Thymus (tissue), 11 donors: ENCODE measurements at regions not wholly inside any gene's neighbourhood (a gene's known extent, or its start where the extent isn't known, plus 50 kb on each side); places are given as distances from the start of the nearest gene placed in this dataset.
"Not testable (repeated sequence)": the region's sequence is repeated elsewhere in the genome, so short reads cannot be mapped to it uniquely, and the experiment has no call there.

Experiments
- DNase-seq, 9 donors: peaks; one replicate each; pipeline ENCODE4 v3.0.0-alpha.2; 2013; ENCODE audit warnings: low spot score in 9 of 9, low read depth in 6 of 9, missing footprints in 1 of 9
- H3K27ac ChIP-seq, 2 donors: one replicate each; pipeline ENCODE4 v1.5.1; 2013; ENCODE audit warnings: control low read depth in 1 of 2, low read depth in 1 of 2, low read length in 1 of 2, mild to moderate bottlenecking in 1 of 2, moderate library complexity in 1 of 2
- H3K27me3 ChIP-seq, 2 donors: one replicate each; pipeline ENCODE4 v1.5.1; 2013; ENCODE audit warnings: low read length in 1 of 2; ENCODE audit not compliant: control insufficient read depth in 2 of 2, insufficient read depth in 1 of 2
- H3K36me3 ChIP-seq, 2 donors: one replicate each; pipeline ENCODE4 v1.5.1; 2013; ENCODE audit warnings: low read length in 1 of 2, mild to moderate bottlenecking in 1 of 2, moderate library complexity in 1 of 2; ENCODE audit not compliant: control insufficient read depth in 2 of 2, insufficient read depth in 2 of 2
- H3K4me1 ChIP-seq, 2 donors: one replicate each; pipeline ENCODE4 v1.5.1; 2013; ENCODE audit warnings: low read length in 2 of 2; ENCODE audit not compliant: control insufficient read depth in 2 of 2, insufficient read depth in 2 of 2
- H3K4me3 ChIP-seq, 2 donors: one replicate each; pipeline ENCODE4 v1.5.1; 2013; ENCODE audit warnings: low read length in 2 of 2, control low read depth in 1 of 2, mild to moderate bottlenecking in 1 of 2
- H3K9me3 ChIP-seq, 2 donors: one replicate each; pipeline ENCODE4 v1.5.1; 2013; ENCODE audit warnings: low read length in 1 of 2, mild to moderate bottlenecking in 1 of 2; ENCODE audit not compliant: control insufficient read depth in 2 of 2, insufficient read depth in 1 of 2
- WGBS: extraction: QIAGEN DNeasy Blood & Tissue Kit; methylation state at CpG from one replicate; pipeline ENCODE4 v1.1.7; 2013; 5-methylcytosine and 5-hydroxymethylcytosine counted together
- donor health status: healthy.

DNA sequence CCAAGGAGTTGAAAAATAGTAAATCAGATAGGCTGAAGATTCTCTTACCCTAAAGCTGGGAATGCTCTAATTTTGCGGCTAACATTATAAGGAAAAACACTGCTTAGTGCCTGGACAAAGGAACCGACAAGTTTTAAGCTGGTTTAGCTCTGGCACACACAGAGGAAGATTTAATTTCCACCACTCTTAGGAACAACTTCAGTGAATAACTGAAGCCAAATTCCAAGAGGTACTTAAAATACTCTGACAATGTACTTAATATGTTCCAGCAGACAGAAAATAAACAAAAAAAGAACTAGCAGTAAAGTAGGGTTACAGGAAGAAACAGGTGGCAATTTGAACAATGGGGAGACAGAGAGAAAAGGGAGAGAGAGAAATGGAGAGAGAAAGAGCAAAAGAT, 340.8 kb upstream of the NDST4 start:
- Histone ChIP-seq H3K9me3 (no peaks in the 10 kb centered on the region), H3K4me1 (no peaks in the 10 kb centered on the region), H3K36me3 (no peaks in the 10 kb centered on the region), H3K4me3 (no peak overlapping the region), H3K27me3 (no peaks in the 10 kb centered on the region), H3K27ac (no peak overlapping the region)
- WGBS = 96% methylated on average over 2 of the region's 2 CpGs
- no peak for DNase-seq

DNA sequence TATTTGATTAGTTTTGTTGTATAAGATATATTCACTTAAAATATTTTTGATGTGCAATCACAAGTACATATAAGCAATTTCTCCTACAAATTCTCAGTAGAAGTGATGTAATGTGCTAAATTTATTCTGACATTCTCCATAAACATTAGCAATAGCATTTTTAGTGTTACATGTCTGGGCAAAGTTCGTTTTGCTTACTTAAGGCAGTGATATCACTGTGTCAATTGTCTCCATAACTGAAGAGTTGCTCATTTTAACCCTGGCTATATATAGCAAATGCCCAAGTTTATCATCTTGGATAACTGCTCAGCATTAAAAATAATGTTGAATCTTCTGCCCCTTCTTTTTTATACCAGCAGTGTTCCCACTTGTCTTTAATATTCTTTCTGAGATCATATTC, 340.0 kb upstream of the NDST4 start:
- no peak for DNase-seq
- no peaks in the 10 kb centered on the region for H3K9me3 ChIP-seq
- no peaks in the 10 kb centered on the region for H3K4me1 ChIP-seq
- WGBS = 77% methylated on average over 1 of the region's 1 CpG
- H3K4me3 ChIP-seq = no peak overlapping the region
- H3K27ac ChIP-seq = no peak overlapping the region
- no peaks in the 10 kb centered on the region for H3K27me3 ChIP-seq
- no peaks in the 10 kb centered on the region for H3K36me3 ChIP-seq

DNA sequence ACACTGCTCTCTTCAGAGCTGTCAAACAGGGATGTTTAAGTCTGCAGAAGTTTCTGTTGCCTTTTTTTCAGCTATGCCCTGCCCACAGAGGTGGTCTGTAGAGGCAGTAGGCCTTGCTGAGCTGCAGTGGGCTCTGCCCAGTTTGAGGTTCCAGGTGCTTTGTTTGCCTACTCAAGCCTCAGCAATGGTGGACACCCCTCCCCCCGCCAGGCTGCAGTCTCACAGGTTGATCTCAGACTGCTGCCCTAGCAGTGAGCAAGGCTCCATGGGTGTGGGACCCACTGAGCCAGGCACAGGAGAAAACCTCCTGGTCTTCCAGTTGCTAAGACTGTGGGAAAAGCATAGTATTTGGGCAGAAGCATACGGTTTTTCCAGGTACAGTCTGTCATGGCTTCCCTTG, 338.8 kb upstream of the NDST4 start:
- 94% methylated on average over 2 of the region's 2 CpGs for WGBS
- not testable (repeated sequence) for H3K4me3 ChIP-seq, H3K9me3 ChIP-seq, H3K27me3 ChIP-seq, DNase-seq, H3K36me3 ChIP-seq, H3K4me1 ChIP-seq, H3K27ac ChIP-seq

DNA sequence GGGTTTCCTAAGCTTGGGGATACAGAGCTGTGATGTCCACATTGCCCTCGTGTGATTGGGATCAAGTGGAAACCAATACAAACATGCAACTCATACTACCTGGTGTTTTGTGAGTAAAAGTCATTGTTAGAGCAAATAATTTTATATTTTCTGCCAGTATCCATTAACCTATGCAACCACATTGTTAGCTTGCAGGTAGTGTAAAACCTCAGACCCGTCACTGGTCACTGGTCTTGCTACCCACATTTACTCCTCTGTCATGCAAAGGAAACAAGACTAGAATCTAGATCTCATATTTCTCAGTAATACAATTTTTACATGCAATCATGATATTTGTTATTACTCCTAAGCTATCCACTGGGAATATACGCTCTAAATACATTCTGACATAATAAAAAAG, 324.3 kb upstream of the NDST4 start:
- DNase-seq = no peak
- Histone ChIP-seq H3K9me3 (no peaks in the 10 kb centered on the region), H3K27me3 (no peaks in the 10 kb centered on the region), H3K27ac (no peak overlapping the region), H3K4me1 (no peaks in the 10 kb centered on the region), H3K4me3 (no peak overlapping the region), H3K36me3 (no peaks in the 10 kb centered on the region)
- 90% methylated on average over 3 of the region's 3 CpGs for WGBS

DNA sequence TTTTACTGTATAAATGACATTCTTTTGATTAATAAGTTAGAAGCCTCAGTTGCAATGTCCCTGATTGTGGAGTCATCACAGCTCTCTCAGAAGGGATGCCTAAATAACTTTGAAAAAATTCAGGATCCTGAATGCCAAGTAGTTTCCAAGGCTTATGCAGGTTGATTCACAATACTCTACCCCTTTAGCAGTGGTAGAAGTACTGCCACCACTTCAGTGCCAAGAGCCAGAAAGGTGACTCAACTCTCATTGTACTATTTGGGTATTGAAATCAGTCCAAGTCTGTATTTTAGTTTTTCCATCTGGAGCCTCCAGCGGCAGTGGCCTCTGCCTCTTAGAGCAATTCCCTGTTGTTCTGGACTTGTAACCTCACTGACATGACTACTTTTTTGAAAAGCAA, 320.1 kb upstream of the NDST4 start:
- 44% methylated on average over 1 of the region's 1 CpG for WGBS
- no peaks in the 10 kb centered on the region for H3K36me3 ChIP-seq

DNA sequence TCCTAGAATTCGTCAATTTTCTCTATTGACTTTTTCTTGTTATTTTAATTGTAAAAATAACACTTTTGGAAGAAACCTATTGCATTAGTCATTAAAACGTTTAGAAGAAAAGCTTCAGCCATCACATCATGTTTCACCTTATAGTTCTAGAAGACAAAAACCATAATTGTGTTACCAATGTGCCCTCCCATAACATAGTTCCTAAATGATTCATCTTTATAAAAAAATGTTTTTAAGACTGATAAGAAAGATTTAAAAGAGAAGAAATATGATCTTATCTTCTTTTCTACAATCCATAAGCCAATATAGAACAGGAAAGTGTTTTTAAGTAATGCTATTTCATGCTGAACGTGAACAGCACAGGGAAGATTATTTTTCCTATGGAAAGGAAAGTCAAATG, 316.6 kb upstream of the NDST4 start:
- no peak overlapping the region for H3K4me3 ChIP-seq
- H3K9me3 ChIP-seq = no peaks in the 10 kb centered on the region
- no peaks in the 10 kb centered on the region for H3K27me3 ChIP-seq
- H3K27ac ChIP-seq = no peak overlapping the region
- no peaks in the 10 kb centered on the region for H3K36me3 ChIP-seq
- DNase-seq = no peak
- H3K4me1 ChIP-seq = no peaks in the 10 kb centered on the region
- WGBS = 92% methylated on average over 3 of the region's 3 CpGs

More for the DNA sequence above, 320.1 kb upstream of the NDST4 start:
- DNase-seq = no peak
- Histone ChIP-seq H3K9me3 (no peaks in the 10 kb centered on the region), H3K27me3 (no peaks in the 10 kb centered on the region), H3K27ac (no peak overlapping the region), H3K4me3 (no peak overlapping the region), H3K4me1 (no peaks in the 10 kb centered on the region)

DNA sequence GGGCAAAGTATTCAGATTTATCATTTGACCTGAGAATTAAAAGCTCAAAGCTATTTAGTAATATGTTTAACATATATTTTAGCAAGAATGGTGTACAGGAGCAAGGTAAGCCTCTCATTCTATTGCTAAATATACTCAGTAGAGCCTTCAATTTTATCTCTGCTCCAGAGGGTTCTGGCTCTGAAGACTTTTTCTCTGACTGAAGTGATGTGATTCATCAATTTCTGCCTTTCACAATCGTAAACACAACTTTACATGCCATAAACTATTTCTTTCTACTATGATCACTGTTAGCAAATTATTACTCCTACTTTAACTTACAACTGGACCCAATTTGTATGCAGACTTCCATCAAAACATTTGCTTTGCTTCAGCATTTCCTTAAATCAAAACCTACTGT, 315.0 kb upstream of the NDST4 start:
- Histone ChIP-seq H3K4me3 (no peak overlapping the region), H3K4me1 (no peaks in the 10 kb centered on the region), H3K27me3 (no peaks in the 10 kb centered on the region), H3K27ac (no peak overlapping the region), H3K9me3 (no peaks in the 10 kb centered on the region), H3K36me3 (no peaks in the 10 kb centered on the region)
- 89% methylated on average over 1 of the region's 1 CpG for WGBS
- no peak for DNase-seq

DNA sequence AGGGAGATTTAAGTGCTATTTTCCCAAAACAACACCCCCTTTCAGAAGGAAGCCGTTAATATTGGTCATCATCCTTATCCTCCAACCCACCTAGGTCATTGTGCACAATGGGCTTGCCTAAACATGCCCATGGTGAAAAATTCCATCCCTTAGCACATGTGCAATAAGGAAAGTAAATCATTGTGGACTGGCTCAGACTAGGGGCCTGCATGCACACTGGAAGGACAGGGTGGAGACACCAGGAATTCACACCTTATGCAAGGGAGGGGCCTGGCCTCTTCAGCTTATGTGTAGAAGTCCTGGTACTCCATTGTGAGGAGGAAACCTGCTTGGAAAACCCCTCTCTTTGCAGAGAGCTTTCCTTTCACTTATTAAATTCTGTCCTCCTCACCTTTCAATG, 311.4 kb upstream of the NDST4 start:
- DNase-seq = peak in 1 of 9 donors; percentile 11
- 79% methylated on average over 1 of the region's 1 CpG for WGBS
- Histone ChIP-seq H3K9me3 (peaks cover 0 to 3% of the 10 kb centered on the region in 2 donors), H3K4me1 (no peaks in the 10 kb centered on the region), H3K4me3 (no peak overlapping the region), H3K27me3 (no peaks in the 10 kb centered on the region), H3K36me3 (no peaks in the 10 kb centered on the region), H3K27ac (peak overlapping the region in 1 of 2 donors; percentile 10)

DNA sequence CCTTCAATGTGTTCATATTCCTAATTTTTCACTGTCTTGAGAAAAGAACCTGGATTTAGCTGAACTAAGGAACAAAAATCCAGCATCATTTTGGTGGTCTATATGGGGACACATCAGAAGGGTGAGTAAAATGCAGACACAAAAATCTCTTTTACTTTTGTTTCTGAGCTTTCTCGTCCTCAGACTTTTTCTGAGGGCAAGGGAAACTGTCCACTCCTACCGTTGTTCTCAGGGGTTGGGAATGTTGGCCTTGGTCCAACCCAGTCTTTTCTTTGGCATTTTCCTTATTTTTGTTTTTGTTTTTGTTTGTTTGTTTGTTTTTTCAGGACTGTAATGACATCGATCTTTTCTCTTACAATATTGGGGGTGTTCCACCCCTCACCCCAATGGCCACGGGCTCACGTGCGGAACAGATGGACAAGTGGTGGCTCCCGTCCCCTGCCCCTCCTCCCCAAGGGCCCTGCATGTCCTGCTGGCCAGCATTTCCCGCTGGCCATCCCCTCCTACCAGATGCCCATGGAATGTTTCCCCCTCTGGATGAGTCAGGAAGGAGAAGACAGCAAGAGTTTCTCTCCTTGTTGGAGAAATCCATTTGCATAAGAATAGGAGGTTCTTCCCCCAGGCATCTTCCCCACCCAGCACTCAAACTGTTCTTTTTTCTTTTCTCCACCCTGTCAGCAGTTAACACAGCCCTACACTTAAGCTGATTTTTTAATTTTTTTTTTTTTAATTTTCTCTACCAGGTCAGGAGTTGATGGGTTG, 305.4 kb upstream of the NDST4 start:
- H3K36me3 ChIP-seq = no peaks in the 10 kb centered on the region
- no peaks in the 10 kb centered on the region for H3K4me1 ChIP-seq
- H3K9me3 ChIP-seq = peaks cover 0 to 11% of the 10 kb centered on the region in 2 donors
- WGBS = 82% methylated on average over 8 of the region's 8 CpGs
- H3K27me3 ChIP-seq = no peaks in the 10 kb centered on the region
- DNase-seq = no peak
- H3K27ac ChIP-seq = no peak overlapping the region
- H3K4me3 ChIP-seq = no peak overlapping the region
